ENCODE measurements at regions not wholly inside any gene's neighbourhood (a gene's known extent, or its start where the extent isn't known, plus 50 kb on each side); places are given as distances from the start of the nearest gene placed in this dataset.

GRCh38 chr10:53222806-53223205 is 450.2 kb upstream of the MBL2 start:
- Histone ChIP-seq H3K4me1 (no peaks in the 10 kb centered on the region), H3K27ac (no peak overlapping the region), H3K36me3 (no peaks in the 10 kb centered on the region), H3K27me3 (no peaks in the 10 kb centered on the region), H3K4me3 (replicated peaks in 1 of 3) (no peak overlapping the region), H3K9me3 (no peaks in the 10 kb centered on the region)
- intact Hi-C loops (cut with DNase I) = no loop called here
- no peak for DNase-seq
- WGBS, 2 donors = 87 to 91% methylated on average over 4 to 5 of the region's 5 CpGs
- TF ChIP-seq POLR2A (IDR thresholded peaks at IDR 0.05) = no peak
- TF ChIP-seq, protein P1, sequence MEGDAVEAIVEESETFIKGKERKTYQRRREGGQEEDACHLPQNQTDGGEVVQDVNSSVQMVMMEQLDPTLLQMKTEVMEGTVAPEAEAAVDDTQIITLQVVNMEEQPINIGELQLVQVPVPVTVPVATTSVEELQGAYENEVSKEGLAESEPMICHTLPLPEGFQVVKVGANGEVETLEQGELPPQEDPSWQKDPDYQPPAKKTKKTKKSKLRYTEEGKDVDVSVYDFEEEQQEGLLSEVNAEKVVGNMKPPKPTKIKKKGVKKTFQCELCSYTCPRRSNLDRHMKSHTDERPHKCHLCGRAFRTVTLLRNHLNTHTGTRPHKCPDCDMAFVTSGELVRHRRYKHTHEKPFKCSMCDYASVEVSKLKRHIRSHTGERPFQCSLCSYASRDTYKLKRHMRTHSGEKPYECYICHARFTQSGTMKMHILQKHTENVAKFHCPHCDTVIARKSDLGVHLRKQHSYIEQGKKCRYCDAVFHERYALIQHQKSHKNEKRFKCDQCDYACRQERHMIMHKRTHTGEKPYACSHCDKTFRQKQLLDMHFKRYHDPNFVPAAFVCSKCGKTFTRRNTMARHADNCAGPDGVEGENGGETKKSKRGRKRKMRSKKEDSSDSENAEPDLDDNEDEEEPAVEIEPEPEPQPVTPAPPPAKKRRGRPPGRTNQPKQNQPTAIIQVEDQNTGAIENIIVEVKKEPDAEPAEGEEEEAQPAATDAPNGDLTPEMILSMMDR (IDR thresholded peaks at IDR 0.05) = no peak

DNA sequence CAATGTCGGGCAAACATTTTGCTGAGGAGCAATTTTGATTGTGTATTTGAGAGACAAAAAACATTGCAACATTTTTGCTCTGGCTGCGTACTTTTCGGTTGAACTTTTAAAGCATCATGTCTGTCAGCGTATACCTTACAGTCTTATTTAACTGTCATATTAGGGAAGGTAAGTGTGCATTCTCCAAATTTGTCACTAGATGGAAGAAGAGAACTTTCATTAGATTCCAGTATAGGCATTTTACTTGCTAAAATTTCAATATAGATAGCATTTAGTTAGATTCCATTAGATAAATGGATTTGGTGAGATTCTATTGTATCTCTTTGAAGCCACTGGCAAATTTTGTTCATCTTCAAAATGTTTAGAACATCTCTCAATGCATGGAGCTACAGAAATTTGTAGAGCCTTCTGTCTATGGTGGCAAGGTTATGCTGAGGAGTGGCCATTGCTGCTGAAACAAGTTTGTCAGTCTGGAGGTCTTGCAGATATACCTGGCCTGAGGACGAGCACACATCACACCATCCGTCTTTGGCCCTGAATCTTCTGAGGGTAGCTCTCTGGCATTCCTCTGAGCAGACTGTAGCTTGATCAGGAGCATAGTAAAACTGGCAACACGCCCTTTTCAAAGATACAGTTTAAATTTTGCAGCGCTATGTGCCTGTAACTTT is 437.5 kb upstream of the MBL2 start:
- intact Hi-C loops (cut with DNase I) = no loop called here
- H3K27me3 ChIP-seq = no peaks in the 10 kb centered on the region
- 64 to 66% methylated on average over 8 of the region's 8 CpGs for whole genome bisulfite sequencing, 2 donors

DNA sequence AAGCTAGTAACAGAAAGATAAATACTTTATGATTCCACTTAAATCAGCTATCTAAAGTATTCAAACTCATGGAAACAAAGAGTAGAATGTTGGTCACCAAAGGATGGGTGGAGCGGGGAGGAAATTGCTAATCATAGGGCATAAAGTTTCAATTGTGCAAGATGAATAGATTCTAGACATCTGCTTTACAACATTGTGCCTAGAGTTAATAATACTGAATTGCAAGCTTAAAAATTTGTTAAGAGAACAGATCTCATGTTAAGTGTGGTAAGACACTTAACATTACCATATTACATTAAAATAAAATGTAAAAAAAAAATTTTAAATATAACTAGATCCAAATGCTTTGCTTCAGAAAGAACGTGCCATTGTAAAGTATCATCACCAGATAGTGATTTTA is 411.1 kb upstream of the MBL2 start:
- H3K4me1 ChIP-seq = no peaks in the 10 kb centered on the region
- H3K4me3 ChIP-seq (replicated peaks in 1 of 3) = no peak overlapping the region
- TF ChIP-seq, protein P1 (IDR thresholded peaks at IDR 0.05) = no peak
- TF ChIP-seq POLR2A (IDR thresholded peaks at IDR 0.05) = no peak
- no peaks in the 10 kb centered on the region for H3K36me3 ChIP-seq
- H3K9me3 ChIP-seq = no peaks in the 10 kb centered on the region
- H3K27me3 ChIP-seq = no peaks in the 10 kb centered on the region
- 91 to 99% methylated on average over 2 of the region's 2 CpGs for WGBS, 2 donors
- intact Hi-C loops (cut with DNase I) = no loop called here
- no peak for DNase-seq
- H3K27ac ChIP-seq = no peak overlapping the region

More for the DNA sequence above, 437.5 kb upstream of the MBL2 start:
- Histone ChIP-seq H3K4me3 (replicated peaks in 1 of 3) (no peak overlapping the region), H3K36me3 (no peaks in the 10 kb centered on the region), H3K27ac (no peak overlapping the region), H3K4me1 (no peaks in the 10 kb centered on the region), H3K9me3 (no peaks in the 10 kb centered on the region)
- no peak for DNase-seq
- TF ChIP-seq POLR2A (IDR thresholded peaks at IDR 0.05) = no peak
- TF ChIP-seq, protein P1 (IDR thresholded peaks at IDR 0.05) = peak in 4 of 6 experiments; percentile 27 to 56 (median 54)

DNA sequence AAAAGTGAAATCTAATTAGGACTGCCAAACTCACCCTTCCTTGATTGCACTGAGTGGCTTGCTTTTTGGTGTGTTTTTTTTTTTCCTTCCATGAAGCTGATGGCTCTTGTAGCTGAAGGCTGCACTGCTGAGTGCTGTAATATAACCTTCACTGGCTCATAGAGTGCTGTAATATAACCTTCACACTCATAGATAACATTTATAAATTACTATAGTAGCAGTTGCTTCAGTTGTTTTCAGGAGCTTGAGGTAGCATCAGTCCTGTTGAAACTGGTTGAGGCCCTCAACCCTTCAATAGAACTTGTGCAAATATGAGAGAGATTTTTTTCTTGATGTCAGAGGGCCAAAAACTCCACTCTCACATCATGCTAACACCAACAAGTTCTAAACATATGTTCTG is 404.9 kb upstream of the MBL2 start:
- no peaks in the 10 kb centered on the region for H3K4me1 ChIP-seq
- H3K36me3 ChIP-seq = no peaks in the 10 kb centered on the region
- DNase-seq = no peak
- H3K27me3 ChIP-seq = no peaks in the 10 kb centered on the region
- no peak overlapping the region for H3K4me3 ChIP-seq (replicated peaks in 1 of 3)
- intact Hi-C loops (cut with DNase I) = no loop called here
- H3K27ac ChIP-seq = no peak overlapping the region
- H3K9me3 ChIP-seq = no peaks in the 10 kb centered on the region
- TF ChIP-seq, protein P1 (IDR thresholded peaks at IDR 0.05) = no peak
- no peak for TF ChIP-seq POLR2A (IDR thresholded peaks at IDR 0.05)

DNA sequence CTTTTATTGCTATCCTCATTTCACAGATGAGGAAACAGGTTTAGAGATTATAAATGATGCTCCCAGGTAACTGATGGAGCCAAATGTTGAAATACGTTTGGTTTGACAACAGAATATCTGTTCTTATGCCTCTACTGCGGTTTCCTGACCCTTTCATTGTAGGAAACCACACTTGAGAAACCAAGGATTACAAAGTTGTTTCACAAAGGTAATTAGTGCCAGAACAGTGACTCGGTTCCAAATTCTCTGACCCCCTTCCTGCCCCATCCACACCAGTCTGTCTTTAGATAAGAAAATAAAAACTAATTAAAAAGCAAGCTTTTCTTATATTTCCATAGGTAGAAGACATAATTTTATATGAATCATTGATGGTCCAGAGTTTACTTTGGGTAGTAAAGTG is 393.7 kb upstream of the MBL2 start:
- WGBS, 2 donors = 61 to 70% methylated on average over 3 of the region's 3 CpGs
- no peak overlapping the region for H3K4me3 ChIP-seq (replicated peaks in 1 of 3)
- no peaks in the 10 kb centered on the region for H3K9me3 ChIP-seq
- DNase-seq = no peak
- no peaks in the 10 kb centered on the region for H3K36me3 ChIP-seq
- TF ChIP-seq, protein P1 (IDR thresholded peaks at IDR 0.05) = no peak
- TF ChIP-seq POLR2A (IDR thresholded peaks at IDR 0.05) = no peak
- H3K4me1 ChIP-seq = no peaks in the 10 kb centered on the region
- intact Hi-C loops (cut with DNase I) = no loop called here
- no peak overlapping the region for H3K27ac ChIP-seq
- no peaks in the 10 kb centered on the region for H3K27me3 ChIP-seq

Measured in thyroid gland (tissue), 4 donors.